OCI-LY3 (cell line): ENCODE measurements at regions not wholly inside any gene's neighbourhood (a gene's known extent, or its start where the extent isn't known, plus 50 kb on each side); places are given as distances from the start of the nearest gene placed in this dataset.

ENCODE experiments used
- H2AFZ ChIP-seq: fragments of 200-600, 300-600 bp; shearing (Covaris generic); 2 replicates; pipeline ENCODE4 v1.6.0; 2014; ENCODE audit warnings: antibody characterized with exemption, low read depth, low read length
- H3K27ac ChIP-seq: fragments of 200-600, 300-600 bp; sonication (generic); 2 replicates; pipeline ENCODE4 v1.5.1; 2014; ENCODE audit warnings: mild to moderate bottlenecking, low read length, moderate library complexity, mixed read lengths
- H3K27me3 ChIP-seq: fragments of 200-600, 300-600 bp; sonication (generic); 2 replicates; pipeline ENCODE4 v1.6.1; 2014; ENCODE audit warnings: low read depth, low read length, mixed read lengths
- H3K36me3 ChIP-seq: fragments of 200-600, 300-600 bp; sonication (generic); replicated peaks from 2 replicates; pipeline ENCODE3; 2014; ENCODE audit warnings: low read depth, low read length, mixed read lengths
- H3K4me1 ChIP-seq: fragments of 300-600, 200-600 bp; sonication (generic); 2 replicates; pipeline ENCODE4 v1.6.1; 2014; ENCODE audit warnings: low read length, mixed read lengths
- H3K4me2 ChIP-seq: fragments of 200-600, 300-600 bp; sonication (generic); 2 replicates; pipeline ENCODE4 v1.6.1; 2014; ENCODE audit warnings: low read length, mixed read lengths
- H3K4me3 ChIP-seq: fragments of 300-600, 200-600 bp; sonication (generic); 2 replicates; pipeline ENCODE4 v1.5.1; 2014; ENCODE audit warnings: antibody characterized with exemption, mild to moderate bottlenecking, low read length, moderate library complexity
- H3K79me2 ChIP-seq: fragments of 300-600, 200-600 bp; shearing (Covaris generic); 2 replicates; pipeline ENCODE4 v1.6.1; 2014; ENCODE audit warnings: mild to moderate bottlenecking, low read length, mixed read lengths
- H3K9ac ChIP-seq: fragments of 300-600, 200-600 bp; shearing (Covaris generic); 2 replicates; pipeline ENCODE4 v1.6.0; 2014; ENCODE audit warnings: mild to moderate bottlenecking, low read length, moderate library complexity
- H3K9me3 ChIP-seq: fragments of 200-600, 300-600 bp; shearing (Covaris generic); 2 replicates; pipeline ENCODE4 v1.6.1; 2014; ENCODE audit warnings: low read length, mixed read lengths; ENCODE audit not compliant: insufficient read depth
- H4K20me1 ChIP-seq: fragments of 200-600, 300-600 bp; sonication (generic); 2 replicates; pipeline ENCODE4 v1.6.1; 2016; ENCODE audit warnings: low read length, mixed read lengths; ENCODE audit not compliant: insufficient read depth
- CTCF ChIP-seq: fragments of 200-600, 300-600 bp; sonication (generic); IDR thresholded peaks from 2 replicates; pipeline ENCODE4 v1.5.1; 2014; ENCODE audit warnings: antibody characterized with exemption, low read length, low read depth
- EZH2phosphoT487 ChIP-seq: fragments of 200-600 bp; shearing (Covaris generic); IDR thresholded peaks from 2 replicates; pipeline ENCODE4 v1.6.1; 2018; ENCODE audit warnings: antibody characterized with exemption, mixed run types, low read depth

GRCh38 chr2:83916559-83916958 lies 542.5 kb downstream of the SUCLG1 start:
- H3K4me2 ChIP-seq, result no peak overlapping the region
- H3K27me3 ChIP-seq, result no peaks in the 10 kb centered on the region
- no peaks in the 10 kb centered on the region for H3K9me3 ChIP-seq
- TF ChIP-seq EZH2phosphoT487 (no peak), CTCF (no peak)
- no peak overlapping the region for H3K27ac ChIP-seq
- H3K36me3 ChIP-seq, result no peaks in the 10 kb centered on the region
- H3K4me1 ChIP-seq, result no peaks in the 10 kb centered on the region
- H3K9ac ChIP-seq, result no peak overlapping the region
- no peaks in the 10 kb centered on the region for H3K79me2 ChIP-seq
- H4K20me1 ChIP-seq, result no peaks in the 10 kb centered on the region
- no peak overlapping the region for H3K4me3 ChIP-seq
- H2AFZ ChIP-seq, result no peak overlapping the region

GRCh38 chr2:83915381-83915780 lies 543.7 kb downstream of the SUCLG1 start:
- no peaks in the 10 kb centered on the region for H3K4me1 ChIP-seq
- no peaks in the 10 kb centered on the region for H4K20me1 ChIP-seq
- TF ChIP-seq CTCF (no peak), EZH2phosphoT487 (no peak)
- H3K79me2 ChIP-seq, result no peaks in the 10 kb centered on the region
- H2AFZ ChIP-seq, result no peak overlapping the region
- H3K9ac ChIP-seq, result no peak overlapping the region
- no peak overlapping the region for H3K4me2 ChIP-seq
- H3K27ac ChIP-seq, result no peak overlapping the region
- H3K27me3 ChIP-seq, result no peaks in the 10 kb centered on the region
- H3K4me3 ChIP-seq, result no peak overlapping the region
- H3K9me3 ChIP-seq, result no peaks in the 10 kb centered on the region
- H3K36me3 ChIP-seq, result no peaks in the 10 kb centered on the region

- Histone ChIP-seq H3K9me3 (no peaks in the 10 kb centered on the region), H3K36me3 (no peaks in the 10 kb centered on the region), H3K27me3 (no peaks in the 10 kb centered on the region), H3K79me2 (no peaks in the 10 kb centered on the region), H3K4me1 (no peaks in the 10 kb centered on the region), H4K20me1 (no peaks in the 10 kb centered on the region), H3K9ac (no peak overlapping the region), H3K27ac (no peak overlapping the region), H2AFZ (no peak overlapping the region), H3K4me3 (no peak overlapping the region), H3K4me2 (no peak overlapping the region)
- no peak for TF ChIP-seq EZH2phosphoT487
- no peak for TF ChIP-seq CTCF
Measured at GRCh38 chr2:83908750-83909149, 550.3 kb downstream of the SUCLG1 start.

DNA sequence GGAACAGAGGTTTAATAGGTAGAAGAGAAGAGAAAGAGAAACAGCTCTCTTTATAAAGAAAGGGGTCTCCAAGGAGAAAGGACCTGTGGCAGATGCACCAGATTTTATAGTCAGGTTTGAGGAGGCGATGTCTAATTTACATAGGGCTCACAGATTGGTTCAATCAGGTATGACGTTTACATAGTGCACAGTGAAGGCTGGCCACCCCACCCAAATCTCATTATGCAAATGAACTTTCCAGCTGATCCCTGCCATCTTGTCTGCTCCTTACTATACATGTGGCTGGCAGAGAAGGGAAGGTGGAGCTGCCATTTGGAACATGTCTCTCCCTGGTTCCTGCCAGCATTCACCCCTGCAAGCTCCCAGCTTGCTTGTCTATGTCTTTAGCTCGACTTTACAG lies 557.8 kb downstream of the SUCLG1 start:
- no peak for TF ChIP-seq EZH2phosphoT487
- TF ChIP-seq CTCF, result no peak
- Histone ChIP-seq H3K4me1 (no peaks in the 10 kb centered on the region), H3K36me3 (no peaks in the 10 kb centered on the region), H3K27me3 (no peaks in the 10 kb centered on the region), H3K4me3 (no peak overlapping the region), H3K4me2 (no peak overlapping the region), H3K9ac (no peak overlapping the region), H3K27ac (no peak overlapping the region), H4K20me1 (no peaks in the 10 kb centered on the region), H3K9me3 (no peaks in the 10 kb centered on the region), H2AFZ (no peak overlapping the region), H3K79me2 (no peaks in the 10 kb centered on the region)
